ENCODE measurements at regions not wholly inside any gene's neighbourhood (a gene's known extent, or its start where the extent isn't known, plus 50 kb on each side); places are given as distances from the start of the nearest gene placed in this dataset.

GRCh38 chrX:74160358-74160757 is 143.6 kb upstream of the ZCCHC13 start:
- ChIA-PET POLR2A (ENCODE audit: unreplicated experiment) (no interaction called here), CTCF (interaction anchor here (1.1 kb wide), 1 partner anchor 10 kb away, joined by 3 read pairs; no protein-coding TSS in a partner anchor)
- Histone ChIP-seq H2BK120ac (ENCODE audit: low read depth, low read length) (no peak overlapping the region), H4K8ac (ENCODE audit: low read depth in 2 of 2, low read length in 2 of 2) (no peak overlapping the region), H3K18ac (ENCODE audit: low read depth, low read length) (no peak overlapping the region), H3K79me1 (ENCODE audit: low read depth in 1 of 2, low read length in 2 of 2) (no peaks in the 10 kb centered on the region; a peak in 1 of 4 replicates), H2AK9ac (replicated peaks; ENCODE audit: low read depth, low read length, poor library complexity) (no peak overlapping the region), H3K36me3 (ENCODE audit: control insufficient read depth, insufficient read depth, low read length) (no peaks in the 10 kb centered on the region; the same call in 1 of the 2 replicates), H3K56ac (ENCODE audit: extremely low read depth, insufficient read depth, low read length) (no peak overlapping the region), H2AK5ac (ENCODE audit: low read depth, low read length) (no peak overlapping the region), H3K9me1 (ENCODE audit: insufficient read depth, low read length) (no peaks in the 10 kb centered on the region), H2BK20ac (ENCODE audit: low read depth, low read length) (no peak overlapping the region), H4K20me1 (ENCODE audit: insufficient read depth, low read length) (no peaks in the 10 kb centered on the region), H3K27me3 (ENCODE audit: control insufficient read depth, insufficient read depth, low read length) (peaks cover 3% of the 10 kb centered on the region; the same call in 1 of the 2 replicates), H2BK5ac (ENCODE audit: low read depth, low read length, poor library complexity, severe bottlenecking) (no peak overlapping the region), H3K4ac (ENCODE audit: low read depth, low read length) (no peak overlapping the region), H2BK15ac (ENCODE audit: low read depth, low read length) (no peak overlapping the region), H4K5ac (ENCODE audit: low read depth, low read length) (no peak overlapping the region), H3K23ac (ENCODE audit: low read depth, low read length) (no peak overlapping the region), H4K91ac (ENCODE audit: insufficient read depth, low read depth, low read length) (no peak overlapping the region), H3K27ac (ENCODE audit: insufficient read depth, low read length) (no peak overlapping the region), H3K9ac (ENCODE audit: low read depth, low read length) (no peak overlapping the region), H2AFZ (replicated peaks; ENCODE audit: low read length, poor library complexity) (no peak overlapping the region), H3K4me1 (ENCODE audit: control insufficient read depth, insufficient read depth, low read length) (no peaks in the 10 kb centered on the region), H3K14ac (replicated peaks; ENCODE audit: low read depth, low read length) (no peak overlapping the region), H3K4me2 (ENCODE audit: low read depth, low read length) (no peak overlapping the region), H3K4me3 (ENCODE audit: insufficient read depth, low read depth, low read length) (no peak overlapping the region), H3K9me3 (ENCODE audit: control insufficient read depth, insufficient read depth, low read length) (no peaks in the 10 kb centered on the region)
- intact Hi-C loops (cut with micrococcal nuclease) (no loop called here), in situ Hi-C loops (cut with MboI; ENCODE audit: low sequenced_read_pairs) (no loop called here), dilution Hi-C loops (cut with HindIII; ENCODE audit: low sequenced_read_pairs, unreplicated experiment) (no loop called here)
- DNase-seq (no peak), ATAC-seq (ENCODE audit: low read depth) (no peak)
- no peak for TF ChIP-seq SMC3 (IDR thresholded peaks at IDR 0.05; ENCODE audit: low read depth, low read length)
- no peak for TF ChIP-seq BHLHE40 (IDR thresholded peaks at IDR 0.05; ENCODE audit: low read depth, low read length)
- TF ChIP-seq RAD21 (IDR thresholded peaks at IDR 0.05; ENCODE audit: low read length), result no peak
- TF ChIP-seq CTCF (conservative IDR thresholded peaks at IDR 0.05; ENCODE audit: low read depth, low read length), result no peak
- no peak for TF ChIP-seq CHD1 (IDR thresholded peaks at IDR 0.05; ENCODE audit: low read depth, low read length)
- no peak for TF ChIP-seq NFE2L2 (IDR thresholded peaks at IDR 0.05; ENCODE audit: low read depth, low read length)
- TF ChIP-seq MXI1 (IDR thresholded peaks at IDR 0.05; ENCODE audit: borderline replicate concordance, low read depth, low read length), result no peak
- TF ChIP-seq MAZ (IDR thresholded peaks at IDR 0.05; ENCODE audit: borderline replicate concordance, low read depth, low read length), result no peak
- TF ChIP-seq, protein P1, sequence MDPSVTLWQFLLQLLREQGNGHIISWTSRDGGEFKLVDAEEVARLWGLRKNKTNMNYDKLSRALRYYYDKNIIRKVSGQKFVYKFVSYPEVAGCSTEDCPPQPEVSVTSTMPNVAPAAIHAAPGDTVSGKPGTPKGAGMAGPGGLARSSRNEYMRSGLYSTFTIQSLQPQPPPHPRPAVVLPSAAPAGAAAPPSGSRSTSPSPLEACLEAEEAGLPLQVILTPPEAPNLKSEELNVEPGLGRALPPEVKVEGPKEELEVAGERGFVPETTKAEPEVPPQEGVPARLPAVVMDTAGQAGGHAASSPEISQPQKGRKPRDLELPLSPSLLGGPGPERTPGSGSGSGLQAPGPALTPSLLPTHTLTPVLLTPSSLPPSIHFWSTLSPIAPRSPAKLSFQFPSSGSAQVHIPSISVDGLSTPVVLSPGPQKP (IDR thresholded peaks at IDR 0.05; ENCODE audit: borderline replicate concordance, low read depth, low read length), result no peak
- TF ChIP-seq USF2 (IDR thresholded peaks at IDR 0.05; ENCODE audit: low read depth, low read length), result no peak
- no peak for TF ChIP-seq MAFK (IDR thresholded peaks at IDR 0.05; ENCODE audit: low read depth, low read length)
- no peak for TF ChIP-seq FOS (IDR thresholded peaks at IDR 0.05; ENCODE audit: low read depth, low read length)
- TF ChIP-seq POLR2A (IDR thresholded peaks at IDR 0.05; ENCODE audit: low read depth, low read length), result no peak
- no peak for TF ChIP-seq RFX5 (IDR thresholded peaks at IDR 0.05; ENCODE audit: low read depth, low read length)
- TF ChIP-seq RCOR1 (IDR thresholded peaks at IDR 0.05; ENCODE audit: insufficient replicate concordance, low read length), result no peak
- no peak for TF ChIP-seq CEBPB (IDR thresholded peaks at IDR 0.05; ENCODE audit: low read depth, low read length)
- no CpG with 5 or more reads among the region's 1 CpG for WGBS, 2 experiments (ENCODE audit: extremely low coverage in 2 of 2, insufficient read length in 1 of 2)
- no TSS peak for BruUV-seq (replicated peaks)

Data from IMR-90 (cell line).